Loucy (cell line): ENCODE measurements at regions not wholly inside any gene's neighbourhood (a gene's known extent, or its start where the extent isn't known, plus 50 kb on each side); places are given as distances from the start of the nearest gene placed in this dataset.

Experiments used
- H2AFZ ChIP-seq: fragments of 200-600 bp; sonication (generic); 2 replicates; pipeline ENCODE4 v1.6.0; 2016; ENCODE audit warnings: antibody characterized with exemption, mild to moderate bottlenecking, low read length, moderate library complexity
- H3F3A ChIP-seq: fragments of 200-600 bp; 2 replicates; pipeline ENCODE4 v1.6.0; 2016; ENCODE audit warnings: antibody characterized with exemption, low read depth, mild to moderate bottlenecking
- H3K27me3 ChIP-seq: fragments of 200-600 bp; sonication (generic); 2 replicates; pipeline ENCODE4 v1.6.1; 2014; ENCODE audit warnings: low read length, mild to moderate bottlenecking; ENCODE audit not compliant: insufficient read depth, poor library complexity, severe bottlenecking
- H3K36me3 ChIP-seq: fragments of 200-600 bp; sonication (generic); 2 replicates; pipeline ENCODE4 v1.6.1; 2016; ENCODE audit warnings: low read length; ENCODE audit not compliant: insufficient read depth
- H3K4me1 ChIP-seq: fragments of 200-600 bp; sonication (generic); 2 replicates; pipeline ENCODE4 v1.5.1; 2014; ENCODE audit warnings: low read length, mild to moderate bottlenecking; ENCODE audit not compliant: insufficient read depth, poor library complexity, severe bottlenecking
- H3K4me2 ChIP-seq: fragments of 200-600 bp; sonication (generic); 2 replicates; pipeline ENCODE4 v1.6.0; 2014; ENCODE audit warnings: antibody characterized with exemption, low read length, low read depth, mild to moderate bottlenecking; ENCODE audit not compliant: poor library complexity, severe bottlenecking
- H3K4me3 ChIP-seq: fragments of 200-600 bp; sonication (generic); 2 replicates; pipeline ENCODE4 v1.5.1; 2014; ENCODE audit warnings: low read length, mild to moderate bottlenecking, mixed read lengths; ENCODE audit not compliant: poor library complexity, severe bottlenecking
- H3K79me2 ChIP-seq: fragments of 200-600 bp; sonication (generic); 2 replicates; pipeline ENCODE4 v1.6.1; 2014; ENCODE audit warnings: low read length; ENCODE audit not compliant: insufficient read depth
- H3K9ac ChIP-seq: fragments of 200-600 bp; sonication (generic); 2 replicates; pipeline ENCODE4 v1.6.0; 2014; ENCODE audit warnings: mild to moderate bottlenecking, low read depth, low read length, moderate library complexity; ENCODE audit not compliant: poor library complexity, severe bottlenecking
- H3K9me2 ChIP-seq: fragments of 200-600 bp; sonication (generic); replicated peaks from 2 replicates; pipeline ENCODE4 v1.6.1; 2016; ENCODE audit warnings: low read depth, low read length, mixed read lengths
- H3K9me3 ChIP-seq: fragments of 200-600 bp; sonication (generic); 2 replicates; pipeline ENCODE4 v1.6.1; 2014; ENCODE audit warnings: mild to moderate bottlenecking, antibody characterized with exemption, low read length, low read depth; ENCODE audit not compliant: insufficient read depth
- H4K20me1 ChIP-seq: fragments of 200-600 bp; sonication (generic); 2 replicates; pipeline ENCODE4 v1.6.0; 2014; ENCODE audit warnings: antibody characterized with exemption, low read length, mild to moderate bottlenecking; ENCODE audit not compliant: insufficient read depth, poor library complexity, severe bottlenecking
- EZH2phosphoT487 ChIP-seq: fragments of 200-600 bp; IDR thresholded peaks from 2 replicates; pipeline ENCODE4 v1.6.1; 2018; ENCODE audit warnings: antibody characterized with exemption, mild to moderate bottlenecking, moderate library complexity, borderline replicate concordance
- TF ChIP-seq, protein P1 (sequence below): fragments of 200-600 bp; sonication (generic); conservative IDR thresholded peaks from 2 replicates; pipeline ENCODE4 v1.5.1; 2014; ENCODE audit warnings: mild to moderate bottlenecking, antibody characterized with exemption, low read length

DNA sequence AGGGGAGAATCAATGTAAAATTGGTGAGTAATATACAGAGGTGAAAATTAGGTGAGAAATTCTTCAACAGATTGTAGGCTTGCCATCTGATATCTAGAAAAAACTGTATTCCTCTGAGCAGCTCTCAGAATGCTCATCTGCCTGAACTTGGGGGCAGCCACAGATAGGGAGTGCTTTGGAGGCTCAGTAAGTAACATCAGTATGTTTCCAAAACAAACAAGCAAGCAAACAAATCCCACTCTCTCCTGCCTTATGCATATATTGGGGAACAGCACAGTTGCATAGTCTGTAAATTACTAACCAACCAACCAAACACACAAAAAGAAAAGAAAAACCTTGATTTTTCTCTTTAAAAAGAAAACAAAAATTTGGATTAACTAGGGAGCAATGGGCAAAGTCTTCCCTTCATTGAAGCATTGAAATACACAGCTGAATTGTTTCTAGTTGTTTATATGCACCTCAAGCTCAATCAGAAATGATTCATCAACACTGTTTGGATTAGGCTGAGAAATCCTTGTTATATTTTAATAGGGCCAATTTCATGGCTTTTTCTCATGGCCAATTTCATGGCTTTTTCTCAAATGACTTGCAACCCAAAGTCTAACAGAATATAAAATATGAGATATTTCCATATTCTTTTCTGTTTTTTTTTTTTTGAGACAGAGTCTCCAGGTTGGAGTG lies 50.1 kb upstream of the DEK start:
- Histone ChIP-seq H3K79me2 (no peaks in the 10 kb centered on the region), H3K27me3 (no peaks in the 10 kb centered on the region), H3K9me2 (no peaks in the 10 kb centered on the region), H3K9ac (no peak overlapping the region), H2AFZ (no peak overlapping the region), H3K4me2 (no peak overlapping the region), H3K9me3 (no peaks in the 10 kb centered on the region), H3K4me3 (no peak overlapping the region), H4K20me1 (no peaks in the 10 kb centered on the region), H3K4me1 (no peaks in the 10 kb centered on the region), H3K36me3 (no peaks in the 10 kb centered on the region), H3F3A (no peaks in the 10 kb centered on the region)
- TF ChIP-seq, protein P1, sequence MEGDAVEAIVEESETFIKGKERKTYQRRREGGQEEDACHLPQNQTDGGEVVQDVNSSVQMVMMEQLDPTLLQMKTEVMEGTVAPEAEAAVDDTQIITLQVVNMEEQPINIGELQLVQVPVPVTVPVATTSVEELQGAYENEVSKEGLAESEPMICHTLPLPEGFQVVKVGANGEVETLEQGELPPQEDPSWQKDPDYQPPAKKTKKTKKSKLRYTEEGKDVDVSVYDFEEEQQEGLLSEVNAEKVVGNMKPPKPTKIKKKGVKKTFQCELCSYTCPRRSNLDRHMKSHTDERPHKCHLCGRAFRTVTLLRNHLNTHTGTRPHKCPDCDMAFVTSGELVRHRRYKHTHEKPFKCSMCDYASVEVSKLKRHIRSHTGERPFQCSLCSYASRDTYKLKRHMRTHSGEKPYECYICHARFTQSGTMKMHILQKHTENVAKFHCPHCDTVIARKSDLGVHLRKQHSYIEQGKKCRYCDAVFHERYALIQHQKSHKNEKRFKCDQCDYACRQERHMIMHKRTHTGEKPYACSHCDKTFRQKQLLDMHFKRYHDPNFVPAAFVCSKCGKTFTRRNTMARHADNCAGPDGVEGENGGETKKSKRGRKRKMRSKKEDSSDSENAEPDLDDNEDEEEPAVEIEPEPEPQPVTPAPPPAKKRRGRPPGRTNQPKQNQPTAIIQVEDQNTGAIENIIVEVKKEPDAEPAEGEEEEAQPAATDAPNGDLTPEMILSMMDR, result no peak
- no peak for TF ChIP-seq EZH2phosphoT487
